GM10266 (cell line): ENCODE measurements at regions not wholly inside any gene's neighbourhood (a gene's known extent, or its start where the extent isn't known, plus 50 kb on each side); places are given as distances from the start of the nearest gene placed in this dataset.

Source experiments
- DNase-seq: peaks from one replicate; pipeline ENCODE4 v3.0.0; 2012; ENCODE audit errors: extremely low spot score
- CTCF ChIP-seq: IDR thresholded peaks from 2 replicates; pipeline ENCODE4 v1.5.1; 2012; ENCODE audit warnings: mild to moderate bottlenecking, low read depth; ENCODE audit not compliant: control insufficient read depth, insufficient read depth; ENCODE audit errors: missing control alignments

- TF ChIP-seq CTCF, result no peak
- no peak for DNase-seq
Measured at GRCh38 chr1:184910005-184910404, 64.3 kb downstream of the NIBAN1 start.

GRCh38 chr1:184909019-184909418 lies 65.3 kb downstream of the NIBAN1 start:
- DNase-seq, result no peak
- TF ChIP-seq CTCF, result no peak

- TF ChIP-seq CTCF, result no peak
- DNase-seq, result no peak
Measured at GRCh38 chr1:184908506-184908905, 65.8 kb downstream of the NIBAN1 start.

GRCh38 chr1:184907500-184907899 lies 66.8 kb downstream of the NIBAN1 start:
- DNase-seq, result no peak
- TF ChIP-seq CTCF, result no peak

- DNase-seq, result no peak
- no peak for TF ChIP-seq CTCF
Measured at GRCh38 chr1:184906761-184907160, 67.5 kb downstream of the NIBAN1 start.

- TF ChIP-seq CTCF, result no peak
- no peak for DNase-seq
Measured at GRCh38 chr1:184905601-184906322, 68.5 kb downstream of the NIBAN1 start.

GRCh38 chr1:184903111-184903692 lies 71.1 kb downstream of the NIBAN1 start:
- DNase-seq, result no peak
- no peak for TF ChIP-seq CTCF
